Tibial nerve (tissue), 4 donors: ENCODE measurements at regions not wholly inside any gene's neighbourhood (a gene's known extent, or its start where the extent isn't known, plus 50 kb on each side); places are given as distances from the start of the nearest gene placed in this dataset.

ENCODE experiments used
- DNase-seq, 2 donors: peaks; one replicate each; pipeline ENCODE4 v3.0.0-alpha.2; 2019; ENCODE audit warnings: low spot score in 2 of 2
- H3K27ac ChIP-seq, 4 donors: fragments of 200-600 bp; sonication (generic) in 3 of 4; one replicate each; pipeline ENCODE4 v1.5.1; 2017 to 2019; ENCODE audit warnings: mild to moderate bottlenecking in 1 of 4
- H3K27me3 ChIP-seq, 2 donors: fragments of 200-600 bp; sonication (generic) in 1 of 2; one replicate each; pipeline versions ENCODE4 v1.5.1 to v1.6.0; 2017 to 2019
- H3K36me3 ChIP-seq, 3 donors: fragments of 200-600 bp; sonication (generic); one replicate each; pipeline ENCODE4 v1.5.1; 2018 to 2019
- H3K4me1 ChIP-seq, 4 donors: fragments of 200-600 bp; sonication (generic) in 3 of 4; one replicate each; pipeline ENCODE4 v1.5.1; 2017 to 2019
- H3K4me3 ChIP-seq, 4 donors: fragments of 200-600 bp; sonication (generic) in 3 of 4; one replicate each; pipeline ENCODE4 v1.5.1; 2017 to 2019; ENCODE audit warnings: mild to moderate bottlenecking in 1 of 4, moderate library complexity in 1 of 4
- H3K9me3 ChIP-seq, 4 donors: fragments of 200-600 bp; sonication (generic) in 3 of 4; one replicate each; pipeline ENCODE4 v1.5.1; 2017 to 2019
- EP300 ChIP-seq, 2 donors: sonication (generic); formaldehyde crosslinking; IDR thresholded peaks; one replicate each; pipeline ENCODE4 v1.6.1; 2017; ENCODE audit warnings: antibody characterized with exemption in 2 of 2, mild to moderate bottlenecking in 1 of 2
- POLR2A ChIP-seq, 2 donors: fragments of 450-650 bp; IDR thresholded peaks; one replicate each; pipeline ENCODE4 v1.6.1; 2017; ENCODE audit warnings: antibody characterized with exemption in 2 of 2, mild to moderate bottlenecking in 2 of 2, moderate library complexity in 2 of 2
- WGBS, 2 donors: methylation state at CpG; one replicate each; pipeline ENCODE4 v1.1.5; 2018; 5-methylcytosine and 5-hydroxymethylcytosine counted together
- TF ChIP-seq, protein P1 (sequence below), 5 experiments: fragments of 200-600 bp in 3 of 5; fragments of 450-650 bp in 2 of 5; sonication (generic) in 3 of 5; IDR thresholded peaks; one replicate each; pipeline ENCODE4 v1.5.1; 2016 to 2019; ENCODE audit warnings: antibody characterized with exemption in 5 of 5, mild to moderate bottlenecking in 3 of 5, moderate library complexity in 2 of 5

DNA sequence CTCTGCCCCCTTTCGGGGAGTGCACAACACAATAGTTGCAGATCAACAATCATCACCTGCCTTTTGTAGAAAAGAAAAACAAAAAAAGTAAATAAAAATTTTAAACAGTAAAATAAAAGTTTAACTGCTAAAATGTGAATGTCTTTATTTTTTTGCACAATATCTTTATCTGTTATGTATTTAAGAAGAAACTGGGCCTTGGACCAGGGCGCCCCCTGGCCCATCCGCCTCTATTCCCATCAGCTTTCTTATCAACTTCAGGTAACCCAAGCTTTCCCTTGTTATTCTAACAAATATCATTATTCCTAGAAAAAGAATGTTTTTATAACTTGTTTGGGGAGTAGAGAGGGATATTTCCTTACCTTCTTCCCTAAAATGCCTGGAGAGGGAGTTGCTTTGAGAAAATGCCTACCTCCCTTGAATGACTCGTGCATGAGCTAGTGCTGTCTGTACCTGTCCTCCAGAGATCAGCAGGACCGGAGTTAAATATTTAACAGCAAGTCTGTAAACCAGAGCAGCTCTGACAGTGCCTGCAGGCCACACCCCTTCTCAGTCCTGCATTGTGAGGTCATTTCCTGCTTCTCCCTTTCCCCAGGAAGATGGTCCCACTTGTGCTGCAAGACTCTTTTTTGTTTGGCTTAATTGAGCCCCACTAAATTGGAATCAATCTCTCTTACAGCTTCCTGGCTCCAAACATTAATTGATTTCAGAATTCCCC is 192.8 kb upstream of the RGS6 start:
- no peak overlapping the region for H3K4me3 ChIP-seq
- peaks cover 0 to 10% (median 0%) of the 10 kb centered on the region in 4 donors for H3K4me1 ChIP-seq
- DNase-seq = no peak
- TF ChIP-seq EP300 (IDR thresholded peaks at IDR 0.05) = no peak
- no peak for TF ChIP-seq POLR2A (IDR thresholded peaks at IDR 0.05)
- TF ChIP-seq, protein P1, sequence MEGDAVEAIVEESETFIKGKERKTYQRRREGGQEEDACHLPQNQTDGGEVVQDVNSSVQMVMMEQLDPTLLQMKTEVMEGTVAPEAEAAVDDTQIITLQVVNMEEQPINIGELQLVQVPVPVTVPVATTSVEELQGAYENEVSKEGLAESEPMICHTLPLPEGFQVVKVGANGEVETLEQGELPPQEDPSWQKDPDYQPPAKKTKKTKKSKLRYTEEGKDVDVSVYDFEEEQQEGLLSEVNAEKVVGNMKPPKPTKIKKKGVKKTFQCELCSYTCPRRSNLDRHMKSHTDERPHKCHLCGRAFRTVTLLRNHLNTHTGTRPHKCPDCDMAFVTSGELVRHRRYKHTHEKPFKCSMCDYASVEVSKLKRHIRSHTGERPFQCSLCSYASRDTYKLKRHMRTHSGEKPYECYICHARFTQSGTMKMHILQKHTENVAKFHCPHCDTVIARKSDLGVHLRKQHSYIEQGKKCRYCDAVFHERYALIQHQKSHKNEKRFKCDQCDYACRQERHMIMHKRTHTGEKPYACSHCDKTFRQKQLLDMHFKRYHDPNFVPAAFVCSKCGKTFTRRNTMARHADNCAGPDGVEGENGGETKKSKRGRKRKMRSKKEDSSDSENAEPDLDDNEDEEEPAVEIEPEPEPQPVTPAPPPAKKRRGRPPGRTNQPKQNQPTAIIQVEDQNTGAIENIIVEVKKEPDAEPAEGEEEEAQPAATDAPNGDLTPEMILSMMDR (IDR thresholded peaks at IDR 0.05) = peak in 1 of 5 experiments; percentile 8
- no peaks in the 10 kb centered on the region for H3K27me3 ChIP-seq
- peaks cover 0 to 52% (median 0%) of the 10 kb centered on the region in 3 donors for H3K36me3 ChIP-seq
- no peaks in the 10 kb centered on the region for H3K9me3 ChIP-seq
- 86 to 90% methylated on average over 5 of the region's 5 CpGs for WGBS, 2 donors
- no peak overlapping the region for H3K27ac ChIP-seq

DNA sequence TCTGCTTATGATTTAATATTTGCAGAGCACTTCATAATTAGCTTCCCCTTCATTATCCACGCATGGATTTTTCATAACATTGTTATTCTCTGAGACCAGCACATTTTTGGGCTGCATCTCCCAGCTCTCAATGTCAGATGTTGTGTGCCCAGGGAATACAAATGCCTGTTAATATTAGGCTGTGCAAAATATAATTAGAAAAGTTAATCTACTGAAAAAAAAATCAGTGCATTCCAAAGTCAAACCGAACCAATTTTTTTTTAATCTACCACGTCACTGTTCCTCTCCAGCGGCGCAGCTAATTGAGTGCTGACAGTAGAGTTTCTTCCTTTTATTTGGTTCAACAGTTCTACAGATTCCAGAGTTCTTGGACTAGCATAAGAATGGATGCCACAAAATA is 191.0 kb upstream of the RGS6 start:
- Histone ChIP-seq H3K4me1 (peaks cover 0 to 10% (median 0%) of the 10 kb centered on the region in 4 donors), H3K27ac (no peak overlapping the region), H3K9me3 (no peaks in the 10 kb centered on the region), H3K4me3 (no peak overlapping the region), H3K36me3 (peaks cover 0 to 34% (median 0%) of the 10 kb centered on the region in 3 donors), H3K27me3 (no peaks in the 10 kb centered on the region)
- WGBS, 2 donors = 51 to 66% methylated on average over 5 of the region's 5 CpGs
- TF ChIP-seq, protein P1 (IDR thresholded peaks at IDR 0.05) = no peak
- TF ChIP-seq POLR2A (IDR thresholded peaks at IDR 0.05) = no peak
- TF ChIP-seq EP300 (IDR thresholded peaks at IDR 0.05) = no peak
- DNase-seq = no peak

DNA sequence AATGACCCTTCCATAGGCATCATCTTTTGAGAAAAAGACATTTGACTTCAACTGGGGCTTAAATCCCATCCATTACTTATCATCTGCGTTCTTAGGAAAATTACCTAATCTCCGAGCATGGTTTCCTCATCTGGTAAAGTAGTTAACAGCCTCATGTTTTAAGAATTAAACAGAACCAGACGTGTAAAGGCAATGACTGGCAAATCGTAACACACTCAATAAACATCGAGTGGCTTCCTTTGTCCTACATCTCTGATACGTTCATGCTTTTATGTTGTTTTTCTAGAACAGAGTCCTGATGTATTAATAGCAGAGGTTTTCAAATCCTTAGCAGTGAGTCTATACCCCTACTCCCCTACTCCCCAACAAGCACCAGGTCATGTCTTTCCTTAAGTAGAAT is 189.7 kb upstream of the RGS6 start:
- WGBS, 2 donors = 85 to 86% methylated on average over 6 of the region's 6 CpGs
- peaks cover 0 to 22% (median 0%) of the 10 kb centered on the region in 3 donors for H3K36me3 ChIP-seq
- H3K27me3 ChIP-seq = no peaks in the 10 kb centered on the region
- peaks cover 0 to 10% (median 0%) of the 10 kb centered on the region in 4 donors for H3K4me1 ChIP-seq
- no peak for DNase-seq
- TF ChIP-seq EP300 (IDR thresholded peaks at IDR 0.05) = no peak
- no peak for TF ChIP-seq POLR2A (IDR thresholded peaks at IDR 0.05)
- TF ChIP-seq, protein P1 (IDR thresholded peaks at IDR 0.05) = no peak
- H3K4me3 ChIP-seq = no peak overlapping the region
- H3K9me3 ChIP-seq = peaks cover 0 to 2% (median 0%) of the 10 kb centered on the region in 4 donors
- H3K27ac ChIP-seq = no peak overlapping the region

DNA sequence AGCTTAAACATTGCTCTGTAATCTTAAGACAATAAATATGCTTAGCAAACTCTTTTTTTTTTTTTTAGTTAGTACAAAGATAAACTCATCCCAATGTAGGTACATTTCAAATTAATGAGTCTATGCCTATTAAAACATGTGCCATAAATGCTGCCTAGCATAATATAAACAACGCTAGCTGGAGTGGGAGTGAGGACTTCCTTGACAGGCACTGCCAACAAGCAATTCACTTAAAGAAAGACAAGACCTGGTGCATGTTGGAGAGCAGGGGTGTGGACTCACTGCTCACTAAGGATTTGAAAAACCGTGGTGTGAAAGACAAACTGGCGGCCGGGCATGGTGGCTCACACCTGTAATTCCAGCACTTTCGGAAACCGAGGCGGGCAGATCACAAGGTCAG is 187.2 kb upstream of the RGS6 start:
- TF ChIP-seq POLR2A (IDR thresholded peaks at IDR 0.05) (no peak), EP300 (IDR thresholded peaks at IDR 0.05) (no peak)
- TF ChIP-seq, protein P1 (IDR thresholded peaks at IDR 0.05) = no peak
- 87 to 91% methylated on average over 7 of the region's 7 CpGs for WGBS, 2 donors
- H3K4me1 ChIP-seq = peaks cover 0 to 2% (median 0%) of the 10 kb centered on the region in 4 donors
- H3K4me3 ChIP-seq = no peak overlapping the region
- no peak overlapping the region for H3K27ac ChIP-seq
- no peaks in the 10 kb centered on the region for H3K27me3 ChIP-seq
- H3K9me3 ChIP-seq = peaks cover 0 to 21% (median 1%) of the 10 kb centered on the region in 4 donors
- H3K36me3 ChIP-seq = no peaks in the 10 kb centered on the region
- DNase-seq = no peak

DNA sequence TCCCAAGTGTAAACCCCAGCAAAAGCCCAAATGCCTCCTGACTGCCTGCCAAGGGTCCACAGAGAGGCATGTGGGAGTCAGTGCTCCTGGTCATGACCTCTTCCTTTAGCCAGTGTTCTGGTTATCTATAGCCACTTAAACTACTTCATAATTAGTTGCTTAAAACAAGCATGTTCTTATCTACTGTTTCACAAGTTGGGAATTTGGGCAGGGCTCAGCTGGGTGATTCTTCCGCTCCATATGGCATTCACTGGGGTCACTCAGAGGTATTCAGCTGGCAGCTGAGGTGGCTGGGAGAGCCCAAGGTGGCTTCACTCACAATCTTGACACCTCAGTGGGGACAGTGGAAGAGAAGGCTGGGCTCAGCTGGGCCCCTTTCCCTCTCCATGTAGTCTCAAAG is 184.0 kb upstream of the RGS6 start:
- TF ChIP-seq POLR2A (IDR thresholded peaks at IDR 0.05) (no peak), EP300 (IDR thresholded peaks at IDR 0.05) (no peak)
- TF ChIP-seq, protein P1 (IDR thresholded peaks at IDR 0.05) = no peak
- WGBS, 2 donors = 93 to 100% methylated on average over 1 of the region's 1 CpG
- Histone ChIP-seq H3K27ac (no peak overlapping the region), H3K27me3 (no peaks in the 10 kb centered on the region), H3K4me3 (no peak overlapping the region), H3K9me3 (peaks cover 0 to 21% (median 1%) of the 10 kb centered on the region in 4 donors), H3K36me3 (no peaks in the 10 kb centered on the region), H3K4me1 (peaks cover 0 to 7% (median 2%) of the 10 kb centered on the region in 4 donors)
- DNase-seq = no peak
